ENCODE measurements at regions not wholly inside any gene's neighbourhood (a gene's known extent, or its start where the extent isn't known, plus 50 kb on each side); places are given as distances from the start of the nearest gene placed in this dataset.

GRCh38 chr7:153320681-153321080 lies 561.1 kb downstream of the ACTR3B start:
- no peak for DNase-seq (ENCODE audit: low read depth)
- no peak overlapping the region for H3K4me3 ChIP-seq (ENCODE audit: low read length)
- TF ChIP-seq, protein P1, sequence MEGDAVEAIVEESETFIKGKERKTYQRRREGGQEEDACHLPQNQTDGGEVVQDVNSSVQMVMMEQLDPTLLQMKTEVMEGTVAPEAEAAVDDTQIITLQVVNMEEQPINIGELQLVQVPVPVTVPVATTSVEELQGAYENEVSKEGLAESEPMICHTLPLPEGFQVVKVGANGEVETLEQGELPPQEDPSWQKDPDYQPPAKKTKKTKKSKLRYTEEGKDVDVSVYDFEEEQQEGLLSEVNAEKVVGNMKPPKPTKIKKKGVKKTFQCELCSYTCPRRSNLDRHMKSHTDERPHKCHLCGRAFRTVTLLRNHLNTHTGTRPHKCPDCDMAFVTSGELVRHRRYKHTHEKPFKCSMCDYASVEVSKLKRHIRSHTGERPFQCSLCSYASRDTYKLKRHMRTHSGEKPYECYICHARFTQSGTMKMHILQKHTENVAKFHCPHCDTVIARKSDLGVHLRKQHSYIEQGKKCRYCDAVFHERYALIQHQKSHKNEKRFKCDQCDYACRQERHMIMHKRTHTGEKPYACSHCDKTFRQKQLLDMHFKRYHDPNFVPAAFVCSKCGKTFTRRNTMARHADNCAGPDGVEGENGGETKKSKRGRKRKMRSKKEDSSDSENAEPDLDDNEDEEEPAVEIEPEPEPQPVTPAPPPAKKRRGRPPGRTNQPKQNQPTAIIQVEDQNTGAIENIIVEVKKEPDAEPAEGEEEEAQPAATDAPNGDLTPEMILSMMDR (IDR thresholded peaks at IDR 0.05; ENCODE audit: insufficient read depth, low read depth, low read length, missing control alignments): no peak

DNA sequence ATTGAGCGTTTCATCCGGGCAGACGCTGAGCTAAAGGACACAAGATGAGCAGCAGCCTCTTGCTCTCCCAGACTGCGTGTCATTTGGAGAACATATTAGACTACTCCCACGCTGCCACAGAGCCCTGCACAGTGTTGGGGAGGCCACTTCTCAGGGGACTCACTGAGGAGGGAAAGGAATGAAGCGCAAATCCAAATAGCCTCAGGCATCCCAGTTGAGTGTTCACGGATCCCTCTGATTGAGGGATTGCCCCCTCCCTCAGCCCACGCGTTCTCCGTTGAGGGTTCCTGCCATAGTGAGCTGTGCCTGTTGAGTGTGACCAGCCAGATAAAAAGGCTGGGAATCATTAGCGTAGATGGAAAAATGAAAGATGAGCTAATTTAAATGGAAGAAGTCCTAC lies 563.4 kb downstream of the ACTR3B start:
- DNase-seq (ENCODE audit: low read depth): no peak
- TF ChIP-seq, protein P1 (IDR thresholded peaks at IDR 0.05; ENCODE audit: insufficient read depth, low read depth, low read length, missing control alignments): no peak
- H3K4me3 ChIP-seq (ENCODE audit: low read length): no peak overlapping the region

GRCh38 chr7:153324094-153324493 lies 564.5 kb downstream of the ACTR3B start:
- DNase-seq (ENCODE audit: low read depth): no peak
- TF ChIP-seq, protein P1 (IDR thresholded peaks at IDR 0.05; ENCODE audit: insufficient read depth, low read depth, low read length, missing control alignments): no peak
- no peak overlapping the region for H3K4me3 ChIP-seq (ENCODE audit: low read length)

- DNase-seq (ENCODE audit: low read depth): no peak
- TF ChIP-seq, protein P1 (IDR thresholded peaks at IDR 0.05; ENCODE audit: insufficient read depth, low read depth, low read length, missing control alignments): no peak
- H3K4me3 ChIP-seq (ENCODE audit: low read length): no peak overlapping the region
Observed at GRCh38 chr7:153327683-153328082, 568.1 kb downstream of the ACTR3B start.

DNA sequence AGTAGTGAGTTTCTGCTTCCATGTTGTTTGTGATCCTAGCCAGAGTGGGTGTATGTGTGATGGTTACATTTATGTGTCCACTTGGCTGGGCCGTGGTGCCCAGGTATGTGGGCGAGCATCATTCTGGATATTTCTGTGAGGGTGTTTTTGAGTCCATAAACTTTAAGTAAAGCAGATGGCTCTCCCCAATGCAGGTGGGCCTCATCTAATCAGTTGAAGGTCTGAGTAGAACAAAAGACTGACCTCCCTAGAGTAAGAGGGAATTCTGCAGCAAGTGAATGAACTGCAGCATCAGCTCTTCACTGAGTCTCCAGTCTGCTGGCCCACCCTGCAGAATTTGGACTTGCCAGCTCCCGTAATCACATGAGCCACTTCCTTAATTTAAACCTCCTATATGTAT lies 571.9 kb downstream of the ACTR3B start:
- TF ChIP-seq, protein P1 (IDR thresholded peaks at IDR 0.05; ENCODE audit: insufficient read depth, low read depth, low read length, missing control alignments): no peak
- no peak for DNase-seq (ENCODE audit: low read depth)
- no peak overlapping the region for H3K4me3 ChIP-seq (ENCODE audit: low read length)

GRCh38 chr7:153354071-153354470 lies 594.5 kb downstream of the ACTR3B start:
- TF ChIP-seq, protein P1 (IDR thresholded peaks at IDR 0.05; ENCODE audit: insufficient read depth, low read depth, low read length, missing control alignments): no peak
- no peak overlapping the region for H3K4me3 ChIP-seq (ENCODE audit: low read length)

GRCh38 chr7:153370092-153370491 lies 610.5 kb downstream of the ACTR3B start:
- DNase-seq (ENCODE audit: low read depth): no peak
- H3K4me3 ChIP-seq (ENCODE audit: low read length): no peak overlapping the region
- TF ChIP-seq, protein P1 (IDR thresholded peaks at IDR 0.05; ENCODE audit: insufficient read depth, low read depth, low read length, missing control alignments): no peak

More at GRCh38 chr7:153354071-153354470, 594.5 kb downstream of the ACTR3B start:
- DNase-seq (ENCODE audit: low read depth): no peak

Measured in epithelial cell of esophagus (primary cell).